Fibroblast of lung (primary cell): ENCODE measurements at regions not wholly inside any gene's neighbourhood (a gene's known extent, or its start where the extent isn't known, plus 50 kb on each side); places are given as distances from the start of the nearest gene placed in this dataset.

ENCODE experiments used
- CTCF ChIP-seq, 2 donors: IDR thresholded peaks in 1 of 2; conservative IDR thresholded peaks in 1 of 2; 1 replicate in 1 of 2; 2 replicates in 1 of 2; pipeline ENCODE4 v1.5.1; 2011 to 2012; ENCODE audit warnings: low read length in 2 of 2, control low read depth in 1 of 2, inconsistent platforms in 1 of 2, low read depth in 1 of 2, mild to moderate bottlenecking in 1 of 2
- EZH2 ChIP-seq: IDR thresholded peaks from 2 replicates; pipeline ENCODE4 v1.5.1; 2012; ENCODE audit warnings: low read length, control low read depth, mild to moderate bottlenecking; ENCODE audit errors: missing control alignments

DNA sequence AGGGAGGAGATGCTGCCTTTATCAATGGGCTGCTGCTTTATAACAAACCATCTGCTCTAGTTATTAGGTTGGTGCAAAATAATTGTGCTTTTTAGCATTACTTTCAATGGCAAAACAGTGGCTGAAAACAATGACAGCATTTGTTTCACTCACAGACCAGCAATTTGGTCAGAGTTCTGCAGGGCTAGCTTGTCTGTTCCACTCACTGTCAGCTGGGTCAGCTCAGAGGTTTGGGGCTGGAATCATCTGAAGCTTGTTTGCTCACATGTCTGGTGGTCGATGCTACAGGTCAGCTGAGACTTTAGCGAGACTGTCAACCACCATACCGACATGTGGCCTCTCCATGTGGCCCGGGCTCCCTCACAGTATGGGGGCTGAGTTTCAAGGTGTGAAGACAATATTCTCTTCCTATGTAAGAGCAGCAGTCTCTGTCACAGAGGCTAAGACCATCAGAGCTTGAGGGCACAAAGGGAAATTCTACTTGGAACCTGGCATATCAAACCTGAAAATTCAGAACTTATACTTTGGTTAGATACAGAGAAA, 81.3 kb upstream of the LIMCH1 start:
- TF ChIP-seq CTCF (conservative IDR thresholded peaks at IDR 0.05 in 1 of 2, IDR thresholded peaks at IDR 0.05 in 1 of 2; ENCODE audit: low read depth in 1 of 2, low read length in 2 of 2) (no peak), EZH2 (no peak)
